Karpas-422 (cell line): ENCODE measurements at regions not wholly inside any gene's neighbourhood (a gene's known extent, or its start where the extent isn't known, plus 50 kb on each side); places are given as distances from the start of the nearest gene placed in this dataset.
A peak's percentile ranks its signal among the peaks of the same experiment; 100 is the strongest.

Experiments used
- DNase-seq: peaks from one replicate; pipeline ENCODE4 v3.0.0-alpha.2; 2015
- H2AFZ ChIP-seq: fragments of 200-600 bp; sonication (generic); 2 replicates; pipeline ENCODE4 v1.6.1; 2014; ENCODE audit warnings: antibody characterized with exemption, low read length, mixed read lengths
- H3K27ac ChIP-seq: fragments of 200-600 bp; sonication (generic); 2 replicates; pipeline ENCODE4 v1.5.1; 2014; ENCODE audit warnings: mild to moderate bottlenecking, low read length, moderate library complexity
- H3K27me3 ChIP-seq: fragments of 200-600 bp; sonication (generic); 2 replicates; pipeline ENCODE4 v1.6.1; 2014; ENCODE audit warnings: low read length, mixed read lengths
- H3K36me3 ChIP-seq: fragments of 200-600 bp; sonication (generic); 2 replicates; pipeline ENCODE4 v1.6.1; 2014; ENCODE audit warnings: low read length, mixed read lengths; ENCODE audit not compliant: insufficient read depth
- H3K4me1 ChIP-seq: fragments of 200-600 bp; sonication (generic); 2 replicates; pipeline ENCODE4 v1.6.1; 2014; ENCODE audit warnings: mild to moderate bottlenecking, low read length, mixed read lengths
- H3K4me2 ChIP-seq: fragments of 200-600 bp; sonication (generic); 2 replicates; pipeline ENCODE4 v1.6.1; 2014; ENCODE audit warnings: low read length, low read depth, mild to moderate bottlenecking; ENCODE audit not compliant: poor library complexity, severe bottlenecking
- H3K4me3 ChIP-seq: fragments of 200-600 bp; sonication (generic); 2 replicates; pipeline ENCODE4 v1.5.1; 2014; ENCODE audit warnings: mild to moderate bottlenecking, antibody characterized with exemption, low read length, mixed read lengths
- H3K79me2 ChIP-seq: fragments of 200-600 bp; sonication (generic); 2 replicates; pipeline ENCODE4 v1.6.1; 2014; ENCODE audit warnings: mild to moderate bottlenecking, low read length, mixed read lengths
- H3K9ac ChIP-seq: fragments of 200-600 bp; sonication (generic); 2 replicates; pipeline ENCODE4 v1.6.0; 2014; ENCODE audit warnings: low read length
- H3K9me2 ChIP-seq: fragments of 200-600 bp; sonication (generic), shearing (Covaris generic); replicated peaks from 2 replicates; pipeline ENCODE4 v1.6.0; 2014; ENCODE audit warnings: mild to moderate bottlenecking, low read length, moderate library complexity; ENCODE audit not compliant: insufficient read depth
- H3K9me3 ChIP-seq: fragments of 300-700, 200-600 bp; sonication (generic); 2 replicates; pipeline ENCODE4 v1.6.1; 2014; ENCODE audit warnings: low read length, mixed read lengths
- H4K20me1 ChIP-seq: fragments of 200-600 bp; sonication (generic); 2 replicates; pipeline ENCODE4 v1.6.1; 2014; ENCODE audit warnings: mild to moderate bottlenecking, antibody characterized with exemption, low read length, low read depth; ENCODE audit not compliant: insufficient read depth

- DNase-seq = peak; percentile 63
- Histone ChIP-seq H3K27me3 (no peaks in the 10 kb centered on the region), H3K9me2 (no peaks in the 10 kb centered on the region), H3K36me3 (no peaks in the 10 kb centered on the region), H4K20me1 (no peaks in the 10 kb centered on the region), H3K79me2 (no peaks in the 10 kb centered on the region), H3K9ac (no peak overlapping the region), H3K4me1 (peaks cover 31% of the 10 kb centered on the region), H3K27ac (peak overlapping the region; percentile 16; the same call in 1 of the 2 replicates), H3K9me3 (no peaks in the 10 kb centered on the region), H3K4me2 (peak overlapping the region; percentile 38), H2AFZ (peak overlapping the region; percentile 64), H3K4me3 (0 out of 2 replicates have a peak overlapping the region, but pooled peaks have one; percentile 17)
These were observed 119.0 kb upstream of the FN1 start for GRCh38 chr2:215554689-215555498.

GRCh38 chr2:215553946-215554345, 118.1 kb upstream of the FN1 start:
- no peak overlapping the region for H3K9ac ChIP-seq
- no peaks in the 10 kb centered on the region for H3K79me2 ChIP-seq
- H4K20me1 ChIP-seq = no peaks in the 10 kb centered on the region
- no peaks in the 10 kb centered on the region for H3K36me3 ChIP-seq
- H3K27me3 ChIP-seq = no peaks in the 10 kb centered on the region
- no peaks in the 10 kb centered on the region for H3K9me2 ChIP-seq
- H3K4me1 ChIP-seq = peaks cover 22% of the 10 kb centered on the region
- no peaks in the 10 kb centered on the region for H3K9me3 ChIP-seq
- no peak overlapping the region for H3K4me3 ChIP-seq
- peak; percentile 69 for DNase-seq
- no peak overlapping the region for H3K27ac ChIP-seq
- no peak overlapping the region for H2AFZ ChIP-seq
- no peak overlapping the region for H3K4me2 ChIP-seq

- H3K27me3 ChIP-seq = no peaks in the 10 kb centered on the region
- no peaks in the 10 kb centered on the region for H3K36me3 ChIP-seq
- H3K4me3 ChIP-seq = no peak overlapping the region
- H3K27ac ChIP-seq = no peak overlapping the region
- H3K9ac ChIP-seq = no peak overlapping the region
- DNase-seq = no peak
- peaks cover 17% of the 10 kb centered on the region for H3K4me1 ChIP-seq
- no peaks in the 10 kb centered on the region for H3K79me2 ChIP-seq
- no peaks in the 10 kb centered on the region for H4K20me1 ChIP-seq
- no peaks in the 10 kb centered on the region for H3K9me2 ChIP-seq
- no peak overlapping the region for H2AFZ ChIP-seq
- H3K9me3 ChIP-seq = no peaks in the 10 kb centered on the region
- H3K4me2 ChIP-seq = no peak overlapping the region
These were observed 116.3 kb upstream of the FN1 start for GRCh38 chr2:215552144-215552580.

- H4K20me1 ChIP-seq = no peaks in the 10 kb centered on the region
- H3K9ac ChIP-seq = no peak overlapping the region
- H3K4me3 ChIP-seq = no peak overlapping the region
- H3K9me2 ChIP-seq = no peaks in the 10 kb centered on the region
- DNase-seq = no peak
- no peaks in the 10 kb centered on the region for H3K79me2 ChIP-seq
- no peak overlapping the region for H3K27ac ChIP-seq
- no peak overlapping the region for H2AFZ ChIP-seq
- H3K4me2 ChIP-seq = no peak overlapping the region
- no peaks in the 10 kb centered on the region for H3K9me3 ChIP-seq
- H3K36me3 ChIP-seq = no peaks in the 10 kb centered on the region
- no peaks in the 10 kb centered on the region for H3K27me3 ChIP-seq
- H3K4me1 ChIP-seq = peaks cover 12% of the 10 kb centered on the region
These were observed 114.5 kb upstream of the FN1 start for GRCh38 chr2:215550331-215550730.

GRCh38 chr2:215548714-215549113, 112.8 kb upstream of the FN1 start:
- Histone ChIP-seq H4K20me1 (no peaks in the 10 kb centered on the region), H3K4me3 (no peak overlapping the region), H3K4me2 (no peak overlapping the region), H3K79me2 (no peaks in the 10 kb centered on the region), H3K27me3 (no peaks in the 10 kb centered on the region), H3K27ac (no peak overlapping the region), H2AFZ (no peak overlapping the region), H3K4me1 (no peaks in the 10 kb centered on the region; the same call in 1 of the 2 replicates), H3K36me3 (no peaks in the 10 kb centered on the region), H3K9me3 (no peaks in the 10 kb centered on the region), H3K9me2 (no peaks in the 10 kb centered on the region), H3K9ac (no peak overlapping the region)
- peak; percentile 34 for DNase-seq

- no peak for DNase-seq
- Histone ChIP-seq H3K9me2 (no peaks in the 10 kb centered on the region), H3K9ac (no peak overlapping the region), H3K4me2 (no peak overlapping the region), H2AFZ (no peak overlapping the region), H3K9me3 (no peaks in the 10 kb centered on the region), H3K27ac (no peak overlapping the region), H4K20me1 (no peaks in the 10 kb centered on the region), H3K79me2 (no peaks in the 10 kb centered on the region), H3K4me3 (no peak overlapping the region), H3K36me3 (no peaks in the 10 kb centered on the region), H3K27me3 (no peaks in the 10 kb centered on the region), H3K4me1 (no peaks in the 10 kb centered on the region)
These were observed 106.8 kb upstream of the FN1 start for GRCh38 chr2:215542690-215543089.

- Histone ChIP-seq H3K9me3 (no peaks in the 10 kb centered on the region), H3K4me2 (no peak overlapping the region), H3K27ac (no peak overlapping the region), H4K20me1 (no peaks in the 10 kb centered on the region), H3K9me2 (no peaks in the 10 kb centered on the region), H3K4me1 (0 out of 2 replicates have a peak, but pooled peaks cover 2% of the 10 kb centered on the region), H2AFZ (no peak overlapping the region), H3K36me3 (no peaks in the 10 kb centered on the region), H3K4me3 (no peak overlapping the region), H3K79me2 (no peaks in the 10 kb centered on the region), H3K27me3 (no peaks in the 10 kb centered on the region), H3K9ac (no peak overlapping the region)
- DNase-seq = no peak
These were observed 104.8 kb upstream of the FN1 start for GRCh38 chr2:215540658-215541057.

- no peak overlapping the region for H3K27ac ChIP-seq
- no peak overlapping the region for H3K9ac ChIP-seq
- no peaks in the 10 kb centered on the region for H4K20me1 ChIP-seq
- H3K36me3 ChIP-seq = no peaks in the 10 kb centered on the region
- H2AFZ ChIP-seq = no peak overlapping the region
- H3K4me3 ChIP-seq = no peak overlapping the region
- no peaks in the 10 kb centered on the region for H3K27me3 ChIP-seq
- no peak for DNase-seq
- no peak overlapping the region for H3K4me2 ChIP-seq
- H3K79me2 ChIP-seq = no peaks in the 10 kb centered on the region
- H3K9me2 ChIP-seq = no peaks in the 10 kb centered on the region
- peaks cover 13% of the 10 kb centered on the region for H3K4me1 ChIP-seq
- H3K9me3 ChIP-seq = no peaks in the 10 kb centered on the region
These were observed 101.7 kb upstream of the FN1 start for GRCh38 chr2:215537611-215538010.
